Liver (tissue), 3 donors: ENCODE measurements at regions not wholly inside any gene's neighbourhood (a gene's known extent, or its start where the extent isn't known, plus 50 kb on each side); places are given as distances from the start of the nearest gene placed in this dataset.

Source experiments
- CTCF ChIP-seq: fragments of 150-350 bp; IDR thresholded peaks from 2 replicates; pipeline ENCODE4 v1.5.1; 2017; ENCODE audit warnings: improper control_type of control experiment, low read depth, low read length; ENCODE audit not compliant: missing input control
- EGR1 ChIP-seq, 2 donors: IDR thresholded peaks; 2 replicates each; pipeline ENCODE4 v1.6.1; 2016 to 2018; ENCODE audit warnings: antibody characterized with exemption in 2 of 2, low read depth in 2 of 2
- REST ChIP-seq: IDR thresholded peaks from 2 replicates; pipeline ENCODE4 v1.6.1; 2016; ENCODE audit warnings: antibody characterized with exemption, mild to moderate bottlenecking
- donor health status: healthy.
- donor health status: healthy.

GRCh38 chr2:37456479-37456878 lies 112.0 kb downstream of the QPCT start:
- no peak for TF ChIP-seq CTCF
- no peak for TF ChIP-seq EGR1 (IDR thresholded peaks at IDR 0.05; ENCODE audit: low read depth in 2 of 2)
- TF ChIP-seq REST = no peak
